GM12878 (cell line): ENCODE measurements at regions not wholly inside any gene's neighbourhood (a gene's known extent, or its start where the extent isn't known, plus 50 kb on each side); places are given as distances from the start of the nearest gene placed in this dataset.

Source experiments
- ATAC-seq: fragments of 200-7000 bp; cut with Tn5 transposase; 3 replicates; pipeline ENCODE4 v1.9.1; 2020; ENCODE audit warnings: mild to moderate bottlenecking, moderate library complexity
- BruUV-seq: library from RNA; stranded (reverse); fragments of 400-500 nt; replicated peaks from 2 replicates; lab custom pipeline; 2021; lab: Mats Ljungman, UMichigan
- CTCF ChIA-PET: fragments of 300-600 bp; sonication (Branson Sonifier 250); formaldehyde crosslinking; extraction: SDS; loops from one replicate; lab custom pipeline; 2021; ENCODE audit warnings: inconsistent platforms; lab: Yijun Ruan, JAX
- POLR2A ChIA-PET: fragments of 350-600 bp; formaldehyde crosslinking; extraction: SDS; loops from one replicate; lab custom pipeline; 2021; ENCODE audit warnings: inconsistent platforms; lab: Charles Lee
- RAD21 ChIA-PET: fragments of 300-600 bp; sonication (Branson Sonifier 250); formaldehyde crosslinking; loops from one replicate; lab custom pipeline; 2023; ENCODE audit warnings: antibody characterized with exemption; ENCODE audit not compliant: unreplicated experiment; lab: Charles Lee
- SMC1A ChIA-PET: fragments of 300-600 bp; sonication (Branson Sonifier 250); formaldehyde crosslinking; loops from one replicate; lab custom pipeline; 2023; ENCODE audit not compliant: unreplicated experiment, uncharacterized antibody; lab: Charles Lee
- DNase-seq: peaks from one replicate; pipeline ENCODE4 v3.0.0-alpha.2; 2011; ENCODE audit warnings: low read depth, low spot score
- FAIRE-seq: peaks from 3 replicates; lab custom pipeline; 2011; peaks lifted over from hg19 to GRCh38; lab: Jason Lieb, UNC
- H2AFZ ChIP-seq: 2 replicates; pipeline ENCODE4 v1.6.0; 2011; ENCODE audit warnings: low read depth, low read length, control low read depth; ENCODE audit not compliant: control insufficient read depth
- H3K27ac ChIP-seq: 2 replicates; pipeline ENCODE4 v1.5.1; 2011; ENCODE audit warnings: control low read depth; ENCODE audit not compliant: control insufficient read depth, insufficient read depth
- H3K27me3 ChIP-seq, 2 experiments: replicated peaks in 1 of 2; 2 replicates each; pipeline versions ENCODE4 v1.6.0 to v1.6.1; 2011; ENCODE audit warnings: low read length in 1 of 2; ENCODE audit not compliant: control insufficient read depth in 2 of 2, insufficient read depth in 2 of 2
- H3K36me3 ChIP-seq, 2 experiments: 2 replicates each; pipeline ENCODE4 v1.5.1; 2011; ENCODE audit warnings: low read length in 1 of 2; ENCODE audit not compliant: control insufficient read depth in 2 of 2, insufficient read depth in 2 of 2
- H3K4me1 ChIP-seq: 2 replicates; pipeline ENCODE4 v1.6.1; 2011; ENCODE audit warnings: mild to moderate bottlenecking, low read length, moderate library complexity, mixed read lengths; ENCODE audit not compliant: control insufficient read depth, insufficient read depth
- H3K4me2 ChIP-seq: 2 replicates; pipeline ENCODE4 v1.6.0; 2011; ENCODE audit warnings: control low read depth; ENCODE audit not compliant: control insufficient read depth, insufficient read depth
- H3K4me3 ChIP-seq: fragments of 200-600 bp; sonication (generic); 2 replicates; pipeline ENCODE4 v1.5.1; 2016
- H3K79me2 ChIP-seq: 2 replicates; pipeline ENCODE4 v1.6.0; 2011; ENCODE audit warnings: low read length; ENCODE audit not compliant: control insufficient read depth, insufficient read depth
- H3K9ac ChIP-seq: 2 replicates; pipeline ENCODE4 v1.8.0; 2011; ENCODE audit warnings: low read length, control low read depth, mixed read lengths; ENCODE audit not compliant: control insufficient read depth, insufficient read depth
- H3K9me3 ChIP-seq: replicated peaks from 3 replicates; pipeline ENCODE4 v1.5.1; 2011; ENCODE audit warnings: mild to moderate bottlenecking, low read length; ENCODE audit not compliant: control insufficient read depth, insufficient read depth
- H4K20me1 ChIP-seq: 2 replicates; pipeline ENCODE4 v1.6.0; 2011; ENCODE audit not compliant: control insufficient read depth, insufficient read depth
- BACH1 ChIP-seq: fragments of 450-650 bp; IDR thresholded peaks from 2 replicates; pipeline ENCODE4 v1.6.1; 2017; ENCODE audit warnings: mild to moderate bottlenecking, borderline replicate concordance
- BHLHE40 ChIP-seq, 2 experiments: fragments of 450-650 bp in 1 of 2; IDR thresholded peaks; 2 replicates each; pipeline ENCODE4 v1.6.1; 2011 to 2017; ENCODE audit warnings: low read depth in 2 of 2, borderline replicate concordance in 1 of 2, improper control_type of control experiment in 1 of 2, low read length in 1 of 2, mild to moderate bottlenecking in 1 of 2
- E2F4 ChIP-seq: IDR thresholded peaks from 2 replicates; pipeline ENCODE4 v1.6.1; 2012; ENCODE audit warnings: low read depth, low read length, improper control_type of control experiment
- E2F8 ChIP-seq: fragments of 450-650 bp; IDR thresholded peaks from 2 replicates; pipeline ENCODE4 v1.6.1; 2018; ENCODE audit warnings: mild to moderate bottlenecking, low read depth, moderate library complexity; ENCODE audit not compliant: partially characterized antibody
- EZH2 ChIP-seq: IDR thresholded peaks from 2 replicates; pipeline ENCODE4 v1.6.1; 2012; ENCODE audit warnings: low read depth, mild to moderate bottlenecking, control low read depth, inconsistent platforms, low read length, borderline replicate concordance; ENCODE audit not compliant: control insufficient read depth
- IKZF2 ChIP-seq, 2 experiments: fragments of 450-650 bp; IDR thresholded peaks; 2 replicates each; pipeline ENCODE4 v1.6.1; 2017; ENCODE audit warnings: mild to moderate bottlenecking in 2 of 2, moderate library complexity in 2 of 2
- IRF4 ChIP-seq: IDR thresholded peaks from 2 replicates; pipeline ENCODE4 v1.6.1; 2011; ENCODE audit warnings: low read depth, low read length
- MLLT1 ChIP-seq: fragments of 450-650 bp; IDR thresholded peaks from 2 replicates; pipeline ENCODE4 v1.6.1; 2016; ENCODE audit warnings: mild to moderate bottlenecking
- NBN ChIP-seq: fragments of 450-650 bp; IDR thresholded peaks from 2 replicates; pipeline ENCODE4 v1.6.1; 2016
- NRF1 ChIP-seq: conservative IDR thresholded peaks from 2 replicates; pipeline ENCODE4 v1.6.1; 2011; ENCODE audit warnings: mild to moderate bottlenecking, low read depth, low read length, improper control_type of control experiment
- RELB ChIP-seq: fragments of 450-650 bp; IDR thresholded peaks from 2 replicates; pipeline ENCODE4 v1.6.1; 2017; ENCODE audit warnings: low read depth, mild to moderate bottlenecking, moderate library complexity
- WRNIP1 ChIP-seq: IDR thresholded peaks from 2 replicates; pipeline ENCODE4 v1.6.1; 2011; ENCODE audit warnings: low read depth, low read length, improper control_type of control experiment, borderline replicate concordance
- YY1 ChIP-seq: IDR thresholded peaks from 2 replicates; pipeline ENCODE4 v1.6.1; 2011; ENCODE audit warnings: low read depth, mild to moderate bottlenecking, low read length
- WGBS: methylation state at CpG from one replicate; pipeline ENCODE4 v1.1.6; 2016; ENCODE audit warnings: low lambda C conversion rate; ENCODE audit not compliant: insufficient replicate concordance, insufficient coverage; ENCODE audit errors: missing lambda C conversion rate; 5-methylcytosine and 5-hydroxymethylcytosine counted together
- in situ Hi-C: fragments of 300-500 bp; cut with MboI; formaldehyde crosslinking; loops from 9 replicates; pipeline ENCODE4 v1.14.3; 2018; ENCODE audit warnings: mixed read lengths
- intact Hi-C: fragments of 100-400 bp; cut with micrococcal nuclease; formaldehyde crosslinking; loops from one replicate; pipeline ENCODE4 v1.14.2; 2022; ENCODE audit not compliant: unreplicated experiment

GRCh38 chr9:19925674-19926503, 137.1 kb upstream of the SLC24A2 start:
- intact Hi-C loops, result loop anchor here (1.0 to 5.0 kb wide), 6 partner anchors 73 to 1185 kb away; partner anchors contain the start of gene MLLT3
- H3K27me3 ChIP-seq, result no peaks in the 10 kb centered on the region; a peak in 2 of 4 replicates
- H3K4me2 ChIP-seq, result peak overlapping the region; percentile 87
- no peaks in the 10 kb centered on the region for H3K9me3 ChIP-seq
- H3K4me1 ChIP-seq, result no peaks in the 10 kb centered on the region; the same call in 1 of the 2 replicates
- FAIRE-seq (peak; percentile 100), ATAC-seq (peak; percentile 98), DNase-seq (peak; percentile 48)
- ChIA-PET SMC1A (interaction anchor here (0.7 to 3.5 kb wide), 5 partner anchors 11 to 1185 kb away, joined by 3 to 14 read pairs (median 3); no protein-coding TSS in a partner anchor), CTCF (interaction anchor here (0.5 to 3.1 kb wide), 17 partner anchors 10 to 1188 kb away, joined by 3 to 34 read pairs (median 4); no protein-coding TSS in a partner anchor), RAD21 (interaction anchor here (1.4 to 2.6 kb wide), 7 partner anchors 20 to 1185 kb away, joined by 3 to 14 read pairs (median 4); partner anchors contain the start of gene MLLT3), POLR2A (interaction anchor here (0.6 kb wide), 1 partner anchor 1584 kb away, joined by 3 read pairs; no protein-coding TSS in a partner anchor)
- peak overlapping the region; percentile 56; the same call in 1 of the 2 replicates for H3K4me3 ChIP-seq
- no peak overlapping the region for H3K27ac ChIP-seq
- no peak overlapping the region; the same call in 1 of the 2 replicates for H3K9ac ChIP-seq
- H3K36me3 ChIP-seq, result no peaks in the 10 kb centered on the region
- in situ Hi-C loops, result loop anchor here (5.0 to 10.0 kb wide), 4 partner anchors 429 to 1186 kb away; no protein-coding TSS in a partner anchor
- WGBS, result 23% methylated on average over 20 of the region's 20 CpGs
- BruUV-seq, result no TSS peak
- H4K20me1 ChIP-seq, result no peaks in the 10 kb centered on the region
- peak overlapping the region; percentile 97 for H2AFZ ChIP-seq
- H3K79me2 ChIP-seq, result no peaks in the 10 kb centered on the region
- TF ChIP-seq E2F4 (no peak), BHLHE40 (IDR thresholded peaks at IDR 0.05; ENCODE audit: borderline replicate concordance in 1 of 2, low read depth in 2 of 2, low read length in 1 of 2) (peak; percentile 11 to 42; a peak in 1 of 4 replicates), NBN (peak; percentile 36; the same call in 1 of the 2 replicates), YY1 (peak; percentile 88), RELB (no peak), NRF1 (no peak), EZH2 (no peak), IRF4 (peak; percentile 49; the same call in 1 of the 2 replicates), MLLT1 (0 out of 2 replicates have a peak, but pooled peaks have one; percentile 28), E2F8 (no peak), WRNIP1 (0 out of 2 replicates have a peak, but pooled peaks have one; percentile 86), IKZF2 (IDR thresholded peaks at IDR 0.05) (0 out of 4 replicates have a peak, but pooled peaks of 1 of the 2 experiments have one; percentile 32), BACH1 (0 out of 2 replicates have a peak, but pooled peaks have one; percentile 41)
